ENCODE measurements at regions not wholly inside any gene's neighbourhood (a gene's known extent, or its start where the extent isn't known, plus 50 kb on each side); places are given as distances from the start of the nearest gene placed in this dataset.

- Mint-ChIP-seq H3K9me3 (peaks cover 5 to 11% of the 10 kb centered on the region in 2 donors), H3K4me1 (ENCODE audit: low read depth) (peaks cover 10% of the 10 kb centered on the region), H3K4me3 (peak overlapping the region in 1 of 2 donors; percentile 21), H3K36me3 (ENCODE audit: insufficient read depth in 2 of 2) (peaks cover 5 to 7% of the 10 kb centered on the region in 2 donors), H3K27ac (no peak overlapping the region), H3K27me3 (ENCODE audit: low read depth) (peaks cover 20% of the 10 kb centered on the region)
- peak; percentile 21 to 47 for ATAC-seq (replicated peaks in 1 of 2)
- DNase-seq, result peak in 1 of 2 donors; percentile 13
Measured at GRCh38 chr1:229970714-229971113, 96.3 kb upstream of the GALNT2 start.

- no peak for DNase-seq
- H3K27me3 Mint-ChIP-seq (ENCODE audit: low read depth), result peaks cover 24% of the 10 kb centered on the region
- no peak overlapping the region for H3K27ac Mint-ChIP-seq
- H3K9me3 Mint-ChIP-seq, result peaks cover 6 to 13% of the 10 kb centered on the region in 2 donors
- no peak for ATAC-seq (replicated peaks in 1 of 2)
- H3K36me3 Mint-ChIP-seq (ENCODE audit: insufficient read depth in 2 of 2), result peaks cover 5 to 7% of the 10 kb centered on the region in 2 donors
- H3K4me3 Mint-ChIP-seq, result no peak overlapping the region
- peaks cover 10% of the 10 kb centered on the region for H3K4me1 Mint-ChIP-seq (ENCODE audit: low read depth)
Measured at GRCh38 chr1:229971141-229971540, 95.9 kb upstream of the GALNT2 start.

GRCh38 chr1:229972600-229973296, 94.3 kb upstream of the GALNT2 start:
- Mint-ChIP-seq H3K36me3 (ENCODE audit: insufficient read depth in 2 of 2) (peaks cover 6 to 7% of the 10 kb centered on the region in 2 donors), H3K4me3 (no peak overlapping the region), H3K27ac (no peak overlapping the region), H3K27me3 (ENCODE audit: low read depth) (peaks cover 16% of the 10 kb centered on the region), H3K9me3 (peaks cover 7 to 14% of the 10 kb centered on the region in 2 donors), H3K4me1 (ENCODE audit: low read depth) (peaks cover 10% of the 10 kb centered on the region)
- ATAC-seq (replicated peaks in 1 of 2) (no peak), DNase-seq (no peak)

- DNase-seq, result no peak
- Mint-ChIP-seq H3K9me3 (peaks cover 7 to 14% of the 10 kb centered on the region in 2 donors), H3K4me1 (ENCODE audit: low read depth) (peaks cover 10% of the 10 kb centered on the region), H3K36me3 (ENCODE audit: insufficient read depth in 2 of 2) (peaks cover 6 to 7% of the 10 kb centered on the region in 2 donors), H3K4me3 (no peak overlapping the region), H3K27ac (no peak overlapping the region), H3K27me3 (ENCODE audit: low read depth) (peaks cover 16% of the 10 kb centered on the region)
- ATAC-seq (replicated peaks in 1 of 2), result no peak
Measured at GRCh38 chr1:229973297-229973612, 93.8 kb upstream of the GALNT2 start.

- ATAC-seq (replicated peaks in 1 of 2) (no peak), DNase-seq (no peak)
- peaks cover 8% of the 10 kb centered on the region for H3K4me1 Mint-ChIP-seq (ENCODE audit: low read depth)
- H3K36me3 Mint-ChIP-seq (ENCODE audit: insufficient read depth in 2 of 2), result peaks cover 6 to 7% of the 10 kb centered on the region in 2 donors
- H3K27ac Mint-ChIP-seq, result no peak overlapping the region
- peaks cover 7 to 14% of the 10 kb centered on the region in 2 donors for H3K9me3 Mint-ChIP-seq
- H3K27me3 Mint-ChIP-seq (ENCODE audit: low read depth), result peaks cover 27% of the 10 kb centered on the region
- H3K4me3 Mint-ChIP-seq, result no peak overlapping the region
Measured at GRCh38 chr1:229975047-229975446, 92.0 kb upstream of the GALNT2 start.

- Mint-ChIP-seq H3K27ac (no peak overlapping the region), H3K27me3 (ENCODE audit: low read depth) (peaks cover 26% of the 10 kb centered on the region), H3K4me1 (ENCODE audit: low read depth) (no peaks in the 10 kb centered on the region), H3K4me3 (no peak overlapping the region), H3K9me3 (peaks cover 7 to 12% of the 10 kb centered on the region in 2 donors), H3K36me3 (ENCODE audit: insufficient read depth in 2 of 2) (peaks cover 6 to 7% of the 10 kb centered on the region in 2 donors)
- ATAC-seq (replicated peaks in 1 of 2), result no peak
- DNase-seq, result no peak
Measured at GRCh38 chr1:229980009-229980408, 87.0 kb upstream of the GALNT2 start.

GRCh38 chr1:229981736-229982135, 85.3 kb upstream of the GALNT2 start:
- ATAC-seq (replicated peaks in 1 of 2) (no peak), DNase-seq (no peak)
- no peaks in the 10 kb centered on the region for H3K36me3 Mint-ChIP-seq (ENCODE audit: insufficient read depth in 2 of 2)
- H3K27me3 Mint-ChIP-seq (ENCODE audit: low read depth), result peaks cover 10% of the 10 kb centered on the region
- peaks cover 0 to 2% of the 10 kb centered on the region in 2 donors for H3K9me3 Mint-ChIP-seq
- no peak overlapping the region for H3K27ac Mint-ChIP-seq
- no peaks in the 10 kb centered on the region for H3K4me1 Mint-ChIP-seq (ENCODE audit: low read depth)
- no peak overlapping the region for H3K4me3 Mint-ChIP-seq

- no peak overlapping the region for H3K27ac Mint-ChIP-seq
Measured at GRCh38 chr1:229984310-229984991, 82.6 kb upstream of the GALNT2 start.

GRCh38 chr1:229984992-229985612, 81.9 kb upstream of the GALNT2 start:
- no peaks in the 10 kb centered on the region for H3K27me3 Mint-ChIP-seq (ENCODE audit: low read depth)
- H3K4me1 Mint-ChIP-seq (ENCODE audit: low read depth), result no peaks in the 10 kb centered on the region
- peaks cover 0 to 2% of the 10 kb centered on the region in 2 donors for H3K9me3 Mint-ChIP-seq
- ATAC-seq (replicated peaks in 1 of 2), result no peak
- no peak for DNase-seq
- H3K27ac Mint-ChIP-seq, result no peak overlapping the region
- H3K4me3 Mint-ChIP-seq, result no peak overlapping the region
- H3K36me3 Mint-ChIP-seq (ENCODE audit: insufficient read depth in 2 of 2), result no peaks in the 10 kb centered on the region

More at GRCh38 chr1:229984310-229984991, 82.6 kb upstream of the GALNT2 start:
- H3K9me3 Mint-ChIP-seq, result peaks cover 0 to 2% of the 10 kb centered on the region in 2 donors
- no peaks in the 10 kb centered on the region for H3K36me3 Mint-ChIP-seq (ENCODE audit: insufficient read depth in 2 of 2)
- DNase-seq, result no peak
- ATAC-seq (replicated peaks in 1 of 2), result no peak
- H3K27me3 Mint-ChIP-seq (ENCODE audit: low read depth), result peaks cover 3% of the 10 kb centered on the region
- H3K4me1 Mint-ChIP-seq (ENCODE audit: low read depth), result no peaks in the 10 kb centered on the region
- no peak overlapping the region for H3K4me3 Mint-ChIP-seq

- Mint-ChIP-seq H3K27me3 (ENCODE audit: low read depth) (no peaks in the 10 kb centered on the region), H3K4me1 (ENCODE audit: low read depth) (no peaks in the 10 kb centered on the region), H3K9me3 (peaks cover 0 to 2% of the 10 kb centered on the region in 2 donors), H3K27ac (no peak overlapping the region), H3K36me3 (ENCODE audit: insufficient read depth in 2 of 2) (no peaks in the 10 kb centered on the region), H3K4me3 (no peak overlapping the region)
- ATAC-seq (replicated peaks in 1 of 2) (no peak), DNase-seq (no peak)
Measured at GRCh38 chr1:229985613-229986010, 81.4 kb upstream of the GALNT2 start.

- no peaks in the 10 kb centered on the region for H3K36me3 Mint-ChIP-seq (ENCODE audit: insufficient read depth in 2 of 2)
- DNase-seq (no peak), ATAC-seq (replicated peaks in 1 of 2) (no peak)
- no peak overlapping the region for H3K27ac Mint-ChIP-seq
- H3K4me3 Mint-ChIP-seq, result no peak overlapping the region
- H3K9me3 Mint-ChIP-seq, result peaks cover 0 to 2% of the 10 kb centered on the region in 2 donors
- no peaks in the 10 kb centered on the region for H3K27me3 Mint-ChIP-seq (ENCODE audit: low read depth)
- no peaks in the 10 kb centered on the region for H3K4me1 Mint-ChIP-seq (ENCODE audit: low read depth)
Measured at GRCh38 chr1:229986737-229987337, 80.2 kb upstream of the GALNT2 start.

GRCh38 chr1:229987953-229988352, 79.1 kb upstream of the GALNT2 start:
- no peak for ATAC-seq (replicated peaks in 1 of 2)
- H3K27ac Mint-ChIP-seq, result no peak overlapping the region

GRCh38 chr1:229988534-229988933, 78.5 kb upstream of the GALNT2 start:
- ATAC-seq (replicated peaks in 1 of 2) (no peak), DNase-seq (no peak)
- no peaks in the 10 kb centered on the region for H3K27me3 Mint-ChIP-seq (ENCODE audit: low read depth)
- no peak overlapping the region for H3K27ac Mint-ChIP-seq
- H3K36me3 Mint-ChIP-seq (ENCODE audit: insufficient read depth in 2 of 2), result no peaks in the 10 kb centered on the region
- no peak overlapping the region for H3K4me3 Mint-ChIP-seq
- no peaks in the 10 kb centered on the region for H3K9me3 Mint-ChIP-seq
- H3K4me1 Mint-ChIP-seq (ENCODE audit: low read depth), result no peaks in the 10 kb centered on the region

More at GRCh38 chr1:229987953-229988352, 79.1 kb upstream of the GALNT2 start:
- Mint-ChIP-seq H3K4me1 (ENCODE audit: low read depth) (no peaks in the 10 kb centered on the region), H3K27me3 (ENCODE audit: low read depth) (no peaks in the 10 kb centered on the region), H3K9me3 (no peaks in the 10 kb centered on the region), H3K36me3 (ENCODE audit: insufficient read depth in 2 of 2) (no peaks in the 10 kb centered on the region), H3K4me3 (no peak overlapping the region)
- DNase-seq, result no peak
